CMK (cell line): ENCODE measurements at regions not wholly inside any gene's neighbourhood (a gene's known extent, or its start where the extent isn't known, plus 50 kb on each side); places are given as distances from the start of the nearest gene placed in this dataset.
"Not testable (repeated sequence)": the region's sequence is repeated elsewhere in the genome, so short reads cannot be mapped to it uniquely, and the experiment has no call there.

Experiments
- DNase-seq: peaks from one replicate; pipeline ENCODE4 v3.0.0-alpha.2; 2010; ENCODE audit warnings: low read depth

- not testable (repeated sequence) for DNase-seq
These were observed 715.9 kb downstream of the IPMK start for GRCh38 chr10:57551774-57552173.

GRCh38 chr10:57535306-57535705, 732.4 kb downstream of the IPMK start:
- DNase-seq: no peak

GRCh38 chr10:57513637-57514036, 754.1 kb downstream of the IPMK start:
- no peak for DNase-seq

- no peak for DNase-seq
These were observed 759.9 kb downstream of the IPMK start for GRCh38 chr10:57507788-57508187.

GRCh38 chr10:57506414-57507094, 761.1 kb downstream of the IPMK start:
- DNase-seq: no peak

GRCh38 chr10:57494486-57494885, 773.2 kb downstream of the IPMK start:
- no peak for DNase-seq

GRCh38 chr10:57482259-57482658, 785.4 kb downstream of the IPMK start:
- DNase-seq: no peak

- DNase-seq: no peak
These were observed 794.7 kb downstream of the IPMK start for GRCh38 chr10:57472823-57473619.

- no peak for DNase-seq
These were observed 798.7 kb downstream of the IPMK start for GRCh38 chr10:57468894-57469432.

GRCh38 chr10:57465155-57465554, 802.5 kb downstream of the IPMK start:
- DNase-seq: no peak

- no peak for DNase-seq
These were observed 807.2 kb downstream of the IPMK start for GRCh38 chr10:57460540-57460939.

- DNase-seq: no peak
These were observed 809.7 kb downstream of the IPMK start for GRCh38 chr10:57457972-57458512.

GRCh38 chr10:57430376-57430775, 837.3 kb downstream of the IPMK start:
- DNase-seq: no peak

GRCh38 chr10:57420881-57421280, 846.8 kb downstream of the IPMK start:
- no peak for DNase-seq

- no peak for DNase-seq
These were observed 849.2 kb downstream of the IPMK start for GRCh38 chr10:57418476-57418875.

- no peak for DNase-seq
These were observed 871.8 kb downstream of the IPMK start for GRCh38 chr10:57395923-57396322.

- DNase-seq: no peak
These were observed 900.3 kb downstream of the IPMK start for GRCh38 chr10:57367412-57367811.

- DNase-seq: no peak
These were observed 904.9 kb downstream of the IPMK start for GRCh38 chr10:57362811-57363210.

- DNase-seq: no peak
These were observed 914.2 kb downstream of the IPMK start for GRCh38 chr10:57353403-57354003.

GRCh38 chr10:57351076-57351475, 916.6 kb downstream of the IPMK start:
- DNase-seq: no peak

GRCh38 chr10:57341294-57341693, 926.4 kb downstream of the IPMK start:
- no peak for DNase-seq

GRCh38 chr10:57338823-57339558, 928.7 kb downstream of the IPMK start:
- DNase-seq: peak; percentile 11
